ENCODE measurements at regions not wholly inside any gene's neighbourhood (a gene's known extent, or its start where the extent isn't known, plus 50 kb on each side); places are given as distances from the start of the nearest gene placed in this dataset.

DNA sequence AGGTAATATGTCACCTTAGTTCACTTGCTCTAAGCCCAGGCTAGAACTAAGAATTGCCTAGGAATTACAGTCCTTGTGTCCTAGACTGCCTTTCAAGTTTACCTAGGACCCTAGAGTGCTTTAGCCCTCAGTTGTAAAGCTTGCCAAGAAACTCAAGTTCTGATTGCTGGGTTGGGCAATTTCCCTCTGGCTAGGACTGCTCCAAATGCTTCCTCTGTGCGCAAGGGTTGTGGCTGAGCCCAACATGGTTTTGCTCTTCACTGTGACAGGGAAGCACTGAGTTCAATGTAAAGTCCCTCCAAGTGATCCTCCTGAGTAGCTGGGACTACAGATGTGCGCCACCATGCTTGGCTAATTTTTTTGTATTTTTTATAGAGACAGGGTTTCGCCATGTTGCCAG is 102.3 kb upstream of the NEK7 start:
- Histone ChIP-seq H3K4me3 (ENCODE audit: low read depth, low read length) (no peak overlapping the region), H3K9me3 (ENCODE audit: control insufficient read depth, insufficient read depth, low read length) (no peaks in the 10 kb centered on the region), H3K27ac (ENCODE audit: low read depth, low read length) (no peak overlapping the region), H3K27me3 (ENCODE audit: control insufficient read depth, insufficient read depth, low read length) (no peaks in the 10 kb centered on the region)
- ChIA-PET POLR2A (no interaction called here), CTCF (no interaction called here)
- DNase-seq (ENCODE audit: low read depth, low spot score) = no peak
- TF ChIP-seq, protein P1, sequence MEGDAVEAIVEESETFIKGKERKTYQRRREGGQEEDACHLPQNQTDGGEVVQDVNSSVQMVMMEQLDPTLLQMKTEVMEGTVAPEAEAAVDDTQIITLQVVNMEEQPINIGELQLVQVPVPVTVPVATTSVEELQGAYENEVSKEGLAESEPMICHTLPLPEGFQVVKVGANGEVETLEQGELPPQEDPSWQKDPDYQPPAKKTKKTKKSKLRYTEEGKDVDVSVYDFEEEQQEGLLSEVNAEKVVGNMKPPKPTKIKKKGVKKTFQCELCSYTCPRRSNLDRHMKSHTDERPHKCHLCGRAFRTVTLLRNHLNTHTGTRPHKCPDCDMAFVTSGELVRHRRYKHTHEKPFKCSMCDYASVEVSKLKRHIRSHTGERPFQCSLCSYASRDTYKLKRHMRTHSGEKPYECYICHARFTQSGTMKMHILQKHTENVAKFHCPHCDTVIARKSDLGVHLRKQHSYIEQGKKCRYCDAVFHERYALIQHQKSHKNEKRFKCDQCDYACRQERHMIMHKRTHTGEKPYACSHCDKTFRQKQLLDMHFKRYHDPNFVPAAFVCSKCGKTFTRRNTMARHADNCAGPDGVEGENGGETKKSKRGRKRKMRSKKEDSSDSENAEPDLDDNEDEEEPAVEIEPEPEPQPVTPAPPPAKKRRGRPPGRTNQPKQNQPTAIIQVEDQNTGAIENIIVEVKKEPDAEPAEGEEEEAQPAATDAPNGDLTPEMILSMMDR (IDR thresholded peaks at IDR 0.05; ENCODE audit: low read depth, low read length) = no peak

DNA sequence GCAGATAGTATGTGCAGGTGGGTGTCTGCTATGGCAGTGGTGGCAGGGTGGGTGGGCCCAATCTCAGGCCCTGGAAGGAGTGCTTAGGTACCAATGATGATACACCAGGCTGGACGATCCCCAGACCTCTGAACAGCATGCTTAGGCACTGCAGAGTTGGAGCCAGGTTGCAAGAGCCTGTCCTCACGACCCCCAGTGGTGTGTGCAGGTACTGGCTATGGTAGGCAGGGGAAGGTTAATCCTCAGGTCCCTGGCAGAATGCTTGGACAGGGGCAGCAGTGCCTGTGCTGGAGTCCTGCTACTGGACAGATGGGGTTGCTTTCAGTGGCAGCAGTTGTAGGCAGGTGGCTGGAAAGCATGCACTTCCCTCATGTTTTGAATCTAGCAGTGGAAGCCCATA is 100.5 kb upstream of the NEK7 start:
- Histone ChIP-seq H3K9me3 (ENCODE audit: control insufficient read depth, insufficient read depth, low read length) (no peaks in the 10 kb centered on the region), H3K27ac (ENCODE audit: low read depth, low read length) (no peak overlapping the region), H3K27me3 (ENCODE audit: control insufficient read depth, insufficient read depth, low read length) (no peaks in the 10 kb centered on the region), H3K4me3 (ENCODE audit: low read depth, low read length) (no peak overlapping the region)
- ChIA-PET CTCF (no interaction called here), POLR2A (no interaction called here)
- TF ChIP-seq, protein P1 (IDR thresholded peaks at IDR 0.05; ENCODE audit: low read depth, low read length) = peak; percentile 19; the same call in 1 of the 2 replicates
- DNase-seq (ENCODE audit: low read depth, low spot score) = no peak

DNA sequence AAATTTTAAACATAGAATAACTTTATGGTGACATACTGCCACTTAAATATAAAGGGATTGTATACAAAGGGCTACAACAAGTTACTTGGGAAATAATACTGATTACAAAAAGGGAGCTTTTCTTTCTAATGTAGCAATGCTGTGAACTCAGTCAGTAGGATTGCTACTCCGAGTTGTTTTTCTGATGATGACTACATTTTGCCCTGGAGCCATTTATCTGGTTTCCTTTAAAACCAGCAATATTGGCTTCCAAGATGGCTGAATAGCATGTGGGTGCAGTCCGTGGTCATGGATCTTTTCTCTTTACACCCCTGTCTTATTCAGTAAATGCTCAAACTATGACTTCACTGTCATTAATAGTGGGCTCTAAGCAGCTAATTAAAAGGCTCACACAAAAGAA is 92.6 kb upstream of the NEK7 start:
- POLR2A ChIA-PET = no interaction called here
- DNase-seq (ENCODE audit: low read depth, low spot score) = no peak
- CTCF ChIA-PET = no interaction called here
- Histone ChIP-seq H3K27me3 (ENCODE audit: control insufficient read depth, insufficient read depth, low read length) (no peaks in the 10 kb centered on the region), H3K4me3 (ENCODE audit: low read depth, low read length) (no peak overlapping the region), H3K27ac (ENCODE audit: low read depth, low read length) (no peak overlapping the region), H3K9me3 (ENCODE audit: control insufficient read depth, insufficient read depth, low read length) (no peaks in the 10 kb centered on the region)
- TF ChIP-seq, protein P1 (IDR thresholded peaks at IDR 0.05; ENCODE audit: low read depth, low read length) = no peak

DNA sequence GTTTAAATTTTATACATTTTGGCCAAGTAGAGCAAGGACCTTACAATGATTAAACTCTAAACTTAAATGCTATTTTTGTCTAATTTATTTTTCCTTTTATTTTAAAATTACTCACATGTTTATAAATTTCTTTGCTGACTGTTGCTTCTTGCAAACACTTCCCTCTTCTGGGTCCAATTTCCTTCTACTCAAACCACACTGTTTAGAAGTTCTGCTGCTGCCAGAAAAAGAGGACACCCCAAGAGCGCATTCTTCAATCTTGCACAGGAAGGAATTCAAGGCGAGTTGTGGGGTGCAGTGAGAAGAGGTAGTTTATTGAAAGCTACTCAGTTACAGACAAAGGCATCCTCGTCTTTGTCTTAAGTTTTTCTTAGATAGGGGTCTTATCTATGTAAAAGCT is 88.5 kb upstream of the NEK7 start:
- DNase-seq (ENCODE audit: low read depth, low spot score) = no peak
- Histone ChIP-seq H3K27me3 (ENCODE audit: control insufficient read depth, insufficient read depth, low read length) (no peaks in the 10 kb centered on the region), H3K9me3 (ENCODE audit: control insufficient read depth, insufficient read depth, low read length) (no peaks in the 10 kb centered on the region), H3K4me3 (ENCODE audit: low read depth, low read length) (no peak overlapping the region), H3K27ac (ENCODE audit: low read depth, low read length) (no peak overlapping the region)
- TF ChIP-seq, protein P1 (IDR thresholded peaks at IDR 0.05; ENCODE audit: low read depth, low read length) = no peak
- POLR2A ChIA-PET = no interaction called here
- CTCF ChIA-PET = interaction anchor here (1.2 kb wide), 2 partner anchors 20 to 144 kb away, joined by 3 to 4 read pairs; no protein-coding TSS in a partner anchor

DNA sequence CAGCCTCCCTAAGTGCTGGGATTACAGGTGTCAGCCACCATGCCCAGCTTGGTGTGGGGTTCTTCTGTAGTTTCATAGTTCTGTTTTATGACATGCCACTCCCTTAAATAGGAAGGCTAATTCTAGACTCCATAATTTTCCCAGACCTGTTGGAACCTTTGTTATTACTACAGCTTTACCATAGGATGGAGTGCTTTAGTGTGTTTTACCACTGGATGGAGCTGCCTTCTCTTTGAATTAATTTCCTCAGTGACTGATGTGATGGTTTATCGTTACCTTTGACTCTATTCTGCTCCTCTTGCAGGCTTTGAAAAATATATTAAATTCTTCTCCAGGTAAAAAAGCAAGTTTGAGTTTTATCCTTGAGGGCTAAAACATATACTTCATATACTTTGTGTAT is 84.6 kb upstream of the NEK7 start:
- H3K4me3 ChIP-seq (ENCODE audit: low read depth, low read length) = no peak overlapping the region
- no peaks in the 10 kb centered on the region for H3K9me3 ChIP-seq (ENCODE audit: control insufficient read depth, insufficient read depth, low read length)
- DNase-seq (ENCODE audit: low read depth, low spot score) = no peak
- ChIA-PET CTCF (interaction anchor here (0.6 to 1.6 kb wide), 4 partner anchors 9 to 20 kb away, joined by 3 to 6 read pairs (median 3); no protein-coding TSS in a partner anchor), POLR2A (no interaction called here)
- TF ChIP-seq, protein P1 (IDR thresholded peaks at IDR 0.05; ENCODE audit: low read depth, low read length) = 0 out of 2 replicates have a peak, but pooled peaks have one; percentile 15
- no peak overlapping the region for H3K27ac ChIP-seq (ENCODE audit: low read depth, low read length)
- no peaks in the 10 kb centered on the region for H3K27me3 ChIP-seq (ENCODE audit: control insufficient read depth, insufficient read depth, low read length)

Measured in AG04450 (cell line).